HUDEP-2 (cell line): ENCODE measurements at regions not wholly inside any gene's neighbourhood (a gene's known extent, or its start where the extent isn't known, plus 50 kb on each side); places are given as distances from the start of the nearest gene placed in this dataset.
A peak's percentile ranks its signal among the peaks of the same experiment; 100 is the strongest.

Source experiments
- DNase-seq, 76 experiments: peaks; one replicate each; lab custom pipeline; 2025; ENCODE audit not compliant: unreplicated experiment in 76 of 76; lab: John Stamatoyannopoulos, UW

GRCh38 chr12:23424685-23425084 lies 524.8 kb downstream of the SOX5 start:
- DNase-seq, result no peak

- no peak for DNase-seq
These were observed 523.1 kb downstream of the SOX5 start for GRCh38 chr12:23426328-23426727.

- no peak for DNase-seq
These were observed 520.7 kb downstream of the SOX5 start for GRCh38 chr12:23428758-23429157.

GRCh38 chr12:23431006-23431405 lies 518.5 kb downstream of the SOX5 start:
- no peak for DNase-seq

- DNase-seq, result no peak
These were observed 516.3 kb downstream of the SOX5 start for GRCh38 chr12:23433121-23433520.

- DNase-seq, result no peak
These were observed 515.3 kb downstream of the SOX5 start for GRCh38 chr12:23434154-23434553.

- DNase-seq, result no peak
These were observed 502.7 kb downstream of the SOX5 start for GRCh38 chr12:23446746-23447145.

GRCh38 chr12:23450810-23451209 lies 498.7 kb downstream of the SOX5 start:
- no peak for DNase-seq

GRCh38 chr12:23455283-23455682 lies 494.2 kb downstream of the SOX5 start:
- no peak for DNase-seq

- DNase-seq, result no peak
These were observed 490.8 kb downstream of the SOX5 start for GRCh38 chr12:23458640-23459039.

- no peak for DNase-seq
These were observed 486.9 kb downstream of the SOX5 start for GRCh38 chr12:23462546-23462945.

- no peak for DNase-seq
These were observed 486.3 kb downstream of the SOX5 start for GRCh38 chr12:23463172-23463571.

GRCh38 chr12:23464241-23464812 lies 485.1 kb downstream of the SOX5 start:
- no peak for DNase-seq

- peak in 12 of 76 experiments; percentile 0 to 26 (median 8) for DNase-seq
These were observed 477.0 kb downstream of the SOX5 start for GRCh38 chr12:23472329-23472971.

- no peak for DNase-seq
These were observed 476.4 kb downstream of the SOX5 start for GRCh38 chr12:23473071-23473470.

GRCh38 chr12:23474438-23474976 lies 475.0 kb downstream of the SOX5 start:
- DNase-seq, result no peak
